Mesodermal cell (in vitro differentiated cells): ENCODE measurements at regions not wholly inside any gene's neighbourhood (a gene's known extent, or its start where the extent isn't known, plus 50 kb on each side); places are given as distances from the start of the nearest gene placed in this dataset.

ENCODE experiments used
- H3K27ac ChIP-seq: 2 replicates; pipeline ENCODE4 v1.7.0; 2013; ENCODE audit warnings: mild to moderate bottlenecking, low read depth, low read length, moderate library complexity; ENCODE audit not compliant: severe bottlenecking
- H3K36me3 ChIP-seq: 2 replicates; pipeline ENCODE4 v1.7.1; 2013; ENCODE audit warnings: mild to moderate bottlenecking, low read length, moderate library complexity; ENCODE audit not compliant: control insufficient read depth, insufficient read depth
- H3K4me1 ChIP-seq: one replicate; pipeline ENCODE4 v1.7.1; 2013; ENCODE audit warnings: mild to moderate bottlenecking, low read length; ENCODE audit not compliant: insufficient read depth, control insufficient read depth, poor library complexity, severe bottlenecking
- H3K4me3 ChIP-seq: 2 replicates; pipeline ENCODE4 v1.7.0; 2013; ENCODE audit warnings: low read length, control low read depth, mild to moderate bottlenecking; ENCODE audit not compliant: insufficient read depth, poor library complexity, severe bottlenecking; ENCODE audit errors: extremely low read depth
- H3K9me3 ChIP-seq: 2 replicates; pipeline ENCODE4 v1.7.1; 2013; ENCODE audit warnings: mild to moderate bottlenecking, low read length, moderate library complexity; ENCODE audit not compliant: control insufficient read depth
- WGBS, 2 experiments: methylation state at CpG; one replicate each; pipeline ENCODE4 v1.1.5; 2013; ENCODE audit warnings: missing lambda C conversion rate in 2 of 2; ENCODE audit not compliant: insufficient coverage in 2 of 2; 5-methylcytosine and 5-hydroxymethylcytosine counted together

- Histone ChIP-seq H3K4me1 (no peaks in the 10 kb centered on the region), H3K9me3 (no peaks in the 10 kb centered on the region), H3K4me3 (no peak overlapping the region), H3K36me3 (no peaks in the 10 kb centered on the region), H3K27ac (no peak overlapping the region)
- WGBS, 2 experiments, result 10% methylated on average over 1 of the region's 1 CpG; no CpG with 5 or more reads in 1 of the 2 experiments
Observed at GRCh38 chr11:96696731-96697130, 306.9 kb downstream of the JRKL start.

DNA sequence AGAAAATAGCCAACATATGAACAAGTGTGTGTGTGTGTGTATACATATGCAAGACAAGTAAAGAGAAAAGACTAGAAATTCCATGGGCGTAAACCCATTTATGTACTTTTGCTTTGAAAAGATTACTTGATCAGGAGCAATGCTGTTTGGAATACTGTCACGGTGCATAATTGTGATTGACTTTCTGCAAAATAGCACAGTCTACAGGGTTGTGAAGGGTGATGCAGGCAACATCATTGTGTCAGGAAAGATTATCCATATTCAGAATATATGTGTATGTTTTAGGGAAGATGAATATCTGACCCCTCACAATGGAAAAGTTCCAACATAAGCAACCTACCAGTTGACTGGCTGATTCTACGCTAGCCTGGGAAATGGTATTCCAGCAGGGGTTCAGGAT lies 307.7 kb downstream of the JRKL start:
- Histone ChIP-seq H3K4me3 (no peak overlapping the region), H3K36me3 (no peaks in the 10 kb centered on the region), H3K9me3 (no peaks in the 10 kb centered on the region), H3K4me1 (no peaks in the 10 kb centered on the region), H3K27ac (no peak overlapping the region)
- WGBS, 2 experiments, result 96 to 100% methylated on average over 3 of the region's 3 CpGs

DNA sequence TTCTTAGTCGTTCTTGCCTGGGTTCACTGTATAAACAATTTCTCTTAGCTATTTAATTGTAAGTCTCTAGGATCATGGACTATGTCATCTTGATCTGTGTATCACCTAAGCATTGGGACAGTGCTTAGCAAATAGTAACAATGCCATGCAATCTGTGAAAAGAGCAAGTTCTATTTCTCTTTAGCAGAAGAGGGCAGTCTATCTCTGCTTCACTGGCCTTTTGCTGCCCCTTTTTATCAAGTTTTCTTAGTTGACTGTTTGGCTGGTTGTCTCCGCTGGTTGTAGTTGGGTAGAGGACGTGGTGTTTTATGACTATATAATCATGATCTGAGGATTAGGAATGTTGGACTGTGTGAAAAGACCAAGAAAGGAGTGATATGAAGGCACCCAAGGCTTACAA lies 315.0 kb downstream of the JRKL start:
- Histone ChIP-seq H3K4me1 (no peaks in the 10 kb centered on the region), H3K27ac (no peak overlapping the region), H3K9me3 (no peaks in the 10 kb centered on the region), H3K4me3 (no peak overlapping the region), H3K36me3 (no peaks in the 10 kb centered on the region)
- WGBS, 2 experiments, result 20% methylated on average over 1 of the region's 3 CpGs; no CpG with 5 or more reads in 1 of the 2 experiments

DNA sequence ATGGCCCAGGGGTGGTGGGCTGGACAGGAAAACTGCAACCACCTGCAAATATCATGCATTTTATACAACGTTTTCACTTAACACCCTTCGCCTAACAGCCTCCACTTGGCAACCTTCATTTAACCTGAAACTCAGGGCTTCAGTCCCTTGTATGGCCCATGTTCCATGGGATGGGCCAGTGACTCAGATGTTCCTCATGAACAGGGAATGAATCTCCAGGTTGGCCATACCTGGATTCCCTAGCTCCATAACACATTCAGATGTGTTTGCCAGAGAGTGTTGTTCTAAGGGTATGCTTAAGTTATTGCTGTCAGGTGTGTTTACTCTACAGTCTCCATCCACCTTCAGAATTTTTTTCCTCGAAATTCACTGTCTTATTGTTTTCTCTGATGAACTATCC lies 316.9 kb downstream of the JRKL start:
- Histone ChIP-seq H3K4me3 (no peak overlapping the region), H3K4me1 (no peaks in the 10 kb centered on the region), H3K27ac (no peak overlapping the region), H3K36me3 (no peaks in the 10 kb centered on the region), H3K9me3 (no peaks in the 10 kb centered on the region)
- 86% methylated on average over 2 of the region's 3 CpGs; no CpG with 5 or more reads in 1 of the 2 experiments for WGBS, 2 experiments

DNA sequence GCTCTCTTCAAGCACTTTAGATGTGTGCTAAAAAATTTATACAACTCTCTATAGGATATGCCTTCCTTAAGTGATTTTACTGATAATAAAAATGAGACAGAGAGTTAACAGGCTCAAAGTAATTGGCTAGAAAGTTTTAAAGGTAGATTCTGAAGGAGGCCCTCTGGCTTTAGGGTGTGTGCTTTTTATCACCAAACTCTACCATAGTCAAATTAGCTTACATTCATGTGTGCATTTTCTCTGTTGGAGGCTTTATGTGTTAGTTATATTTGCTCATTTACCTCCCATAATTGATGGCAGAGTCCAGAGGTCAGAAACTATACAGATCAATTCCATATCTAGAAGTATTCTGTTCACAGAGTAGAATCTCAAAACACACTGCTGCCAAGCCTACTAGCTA lies 317.5 kb downstream of the JRKL start:
- Histone ChIP-seq H3K4me1 (no peaks in the 10 kb centered on the region), H3K9me3 (no peaks in the 10 kb centered on the region), H3K27ac (no peak overlapping the region), H3K36me3 (no peaks in the 10 kb centered on the region), H3K4me3 (no peak overlapping the region)

GRCh38 chr11:96708219-96708878 lies 318.5 kb downstream of the JRKL start:
- H3K36me3 ChIP-seq, result no peaks in the 10 kb centered on the region
- no peak overlapping the region for H3K4me3 ChIP-seq
- no peaks in the 10 kb centered on the region for H3K4me1 ChIP-seq
- H3K9me3 ChIP-seq, result no peaks in the 10 kb centered on the region
- no peak overlapping the region for H3K27ac ChIP-seq
- 75 to 93% methylated on average over 1 to 2 of the region's 4 CpGs for WGBS, 2 experiments

GRCh38 chr11:96713301-96713700 lies 323.5 kb downstream of the JRKL start:
- no CpG with 5 or more reads among the region's 2 CpGs for WGBS, 2 experiments
- no peak overlapping the region for H3K4me3 ChIP-seq
- H3K4me1 ChIP-seq, result no peaks in the 10 kb centered on the region
- H3K36me3 ChIP-seq, result no peaks in the 10 kb centered on the region
- H3K9me3 ChIP-seq, result no peaks in the 10 kb centered on the region
- no peak overlapping the region for H3K27ac ChIP-seq

- H3K4me3 ChIP-seq, result no peak overlapping the region
- no peaks in the 10 kb centered on the region for H3K9me3 ChIP-seq
- no peaks in the 10 kb centered on the region for H3K4me1 ChIP-seq
- H3K27ac ChIP-seq, result no peak overlapping the region
- no peaks in the 10 kb centered on the region for H3K36me3 ChIP-seq
- no CpG with 5 or more reads among the region's 2 CpGs for WGBS, 2 experiments
Observed at GRCh38 chr11:96714689-96715088, 324.9 kb downstream of the JRKL start.

GRCh38 chr11:96715208-96715607 lies 325.4 kb downstream of the JRKL start:
- no peak overlapping the region for H3K27ac ChIP-seq
- H3K36me3 ChIP-seq, result no peaks in the 10 kb centered on the region
- H3K9me3 ChIP-seq, result no peaks in the 10 kb centered on the region
- 79 to 90% methylated on average over 2 of the region's 3 CpGs for WGBS, 2 experiments
- no peaks in the 10 kb centered on the region for H3K4me1 ChIP-seq
- H3K4me3 ChIP-seq, result no peak overlapping the region

DNA sequence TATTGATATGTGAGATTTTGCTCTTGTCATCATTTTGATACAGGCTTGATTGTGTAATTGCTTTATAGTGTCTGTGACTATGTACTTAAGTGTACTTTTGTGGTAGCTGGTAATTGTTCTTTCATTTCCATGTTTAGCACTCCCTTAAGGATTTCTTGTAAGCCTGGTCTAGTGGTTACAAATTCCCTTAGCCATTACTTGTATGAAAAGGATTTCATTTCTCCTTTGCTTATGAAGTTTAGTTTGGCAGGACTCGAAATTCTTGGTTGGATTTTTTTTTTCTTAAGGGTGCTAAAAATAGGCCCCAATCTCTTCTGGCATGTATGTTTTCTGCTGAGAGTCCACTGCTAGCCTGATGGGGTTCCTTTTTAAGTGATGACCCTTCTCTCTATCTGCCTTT lies 346.8 kb downstream of the JRKL start:
- Histone ChIP-seq H3K4me3 (no peak overlapping the region), H3K4me1 (no peaks in the 10 kb centered on the region), H3K27ac (no peak overlapping the region), H3K9me3 (no peaks in the 10 kb centered on the region), H3K36me3 (no peaks in the 10 kb centered on the region)
- 60 to 100% methylated on average over 1 of the region's 1 CpG for WGBS, 2 experiments

GRCh38 chr11:96738311-96738710 lies 348.5 kb downstream of the JRKL start:
- 94 to 96% methylated on average over 3 of the region's 3 CpGs for WGBS, 2 experiments

More at GRCh38 chr11:96738311-96738710, 348.5 kb downstream of the JRKL start:
- Histone ChIP-seq H3K4me3 (no peak overlapping the region), H3K27ac (no peak overlapping the region), H3K36me3 (no peaks in the 10 kb centered on the region), H3K9me3 (no peaks in the 10 kb centered on the region), H3K4me1 (no peaks in the 10 kb centered on the region)
